Loucy (cell line): ENCODE measurements at regions not wholly inside any gene's neighbourhood (a gene's known extent, or its start where the extent isn't known, plus 50 kb on each side); places are given as distances from the start of the nearest gene placed in this dataset.

Experiments used
- H2AFZ ChIP-seq: fragments of 200-600 bp; sonication (generic); 2 replicates; pipeline ENCODE4 v1.6.0; 2016; ENCODE audit warnings: antibody characterized with exemption, mild to moderate bottlenecking, low read length, moderate library complexity
- H3F3A ChIP-seq: fragments of 200-600 bp; 2 replicates; pipeline ENCODE4 v1.6.0; 2016; ENCODE audit warnings: antibody characterized with exemption, low read depth, mild to moderate bottlenecking
- H3K27me3 ChIP-seq: fragments of 200-600 bp; sonication (generic); 2 replicates; pipeline ENCODE4 v1.6.1; 2014; ENCODE audit warnings: low read length, mild to moderate bottlenecking; ENCODE audit not compliant: insufficient read depth, poor library complexity, severe bottlenecking
- H3K36me3 ChIP-seq: fragments of 200-600 bp; sonication (generic); 2 replicates; pipeline ENCODE4 v1.6.1; 2016; ENCODE audit warnings: low read length; ENCODE audit not compliant: insufficient read depth
- H3K4me1 ChIP-seq: fragments of 200-600 bp; sonication (generic); 2 replicates; pipeline ENCODE4 v1.5.1; 2014; ENCODE audit warnings: low read length, mild to moderate bottlenecking; ENCODE audit not compliant: insufficient read depth, poor library complexity, severe bottlenecking
- H3K4me2 ChIP-seq: fragments of 200-600 bp; sonication (generic); 2 replicates; pipeline ENCODE4 v1.6.0; 2014; ENCODE audit warnings: antibody characterized with exemption, low read length, low read depth, mild to moderate bottlenecking; ENCODE audit not compliant: poor library complexity, severe bottlenecking
- H3K4me3 ChIP-seq: fragments of 200-600 bp; sonication (generic); 2 replicates; pipeline ENCODE4 v1.5.1; 2014; ENCODE audit warnings: low read length, mild to moderate bottlenecking, mixed read lengths; ENCODE audit not compliant: poor library complexity, severe bottlenecking
- H3K79me2 ChIP-seq: fragments of 200-600 bp; sonication (generic); 2 replicates; pipeline ENCODE4 v1.6.1; 2014; ENCODE audit warnings: low read length; ENCODE audit not compliant: insufficient read depth
- H3K9ac ChIP-seq: fragments of 200-600 bp; sonication (generic); 2 replicates; pipeline ENCODE4 v1.6.0; 2014; ENCODE audit warnings: mild to moderate bottlenecking, low read depth, low read length, moderate library complexity; ENCODE audit not compliant: poor library complexity, severe bottlenecking
- H3K9me2 ChIP-seq: fragments of 200-600 bp; sonication (generic); replicated peaks from 2 replicates; pipeline ENCODE4 v1.6.1; 2016; ENCODE audit warnings: low read depth, low read length, mixed read lengths
- H3K9me3 ChIP-seq: fragments of 200-600 bp; sonication (generic); 2 replicates; pipeline ENCODE4 v1.6.1; 2014; ENCODE audit warnings: mild to moderate bottlenecking, antibody characterized with exemption, low read length, low read depth; ENCODE audit not compliant: insufficient read depth
- H4K20me1 ChIP-seq: fragments of 200-600 bp; sonication (generic); 2 replicates; pipeline ENCODE4 v1.6.0; 2014; ENCODE audit warnings: antibody characterized with exemption, low read length, mild to moderate bottlenecking; ENCODE audit not compliant: insufficient read depth, poor library complexity, severe bottlenecking
- CTCF ChIP-seq: fragments of 200-600 bp; sonication (generic); conservative IDR thresholded peaks from 2 replicates; pipeline ENCODE4 v1.5.1; 2014; ENCODE audit warnings: mild to moderate bottlenecking, antibody characterized with exemption, low read length
- EZH2phosphoT487 ChIP-seq: fragments of 200-600 bp; IDR thresholded peaks from 2 replicates; pipeline ENCODE4 v1.6.1; 2018; ENCODE audit warnings: antibody characterized with exemption, mild to moderate bottlenecking, moderate library complexity, borderline replicate concordance

GRCh38 chr18:43934781-43935471 lies 657.6 kb upstream of the SYT4 start:
- TF ChIP-seq CTCF, result no peak
- TF ChIP-seq EZH2phosphoT487, result no peak
- no peak overlapping the region for H3K4me2 ChIP-seq
- no peak overlapping the region for H2AFZ ChIP-seq

GRCh38 chr18:43936176-43936575 lies 658.9 kb upstream of the SYT4 start:
- Histone ChIP-seq H4K20me1 (no peaks in the 10 kb centered on the region), H3K9me2 (no peaks in the 10 kb centered on the region), H3K9ac (no peak overlapping the region), H3K9me3 (no peaks in the 10 kb centered on the region), H2AFZ (no peak overlapping the region), H3K79me2 (no peaks in the 10 kb centered on the region), H3K27me3 (no peaks in the 10 kb centered on the region), H3K4me1 (no peaks in the 10 kb centered on the region), H3K4me3 (no peak overlapping the region), H3K36me3 (no peaks in the 10 kb centered on the region), H3K4me2 (no peak overlapping the region), H3F3A (no peaks in the 10 kb centered on the region)
- TF ChIP-seq EZH2phosphoT487 (no peak), CTCF (no peak)

More at GRCh38 chr18:43934781-43935471, 657.6 kb upstream of the SYT4 start:
- Histone ChIP-seq H3K4me3 (no peak overlapping the region), H3K9me3 (no peaks in the 10 kb centered on the region), H4K20me1 (no peaks in the 10 kb centered on the region), H3K4me1 (no peaks in the 10 kb centered on the region), H3K9me2 (no peaks in the 10 kb centered on the region), H3K79me2 (no peaks in the 10 kb centered on the region), H3K27me3 (no peaks in the 10 kb centered on the region), H3F3A (no peaks in the 10 kb centered on the region), H3K9ac (no peak overlapping the region), H3K36me3 (no peaks in the 10 kb centered on the region)

- H3K4me1 ChIP-seq, result no peaks in the 10 kb centered on the region
- no peak overlapping the region for H3K4me3 ChIP-seq
- H2AFZ ChIP-seq, result no peak overlapping the region
- no peaks in the 10 kb centered on the region for H3K9me2 ChIP-seq
- H4K20me1 ChIP-seq, result no peaks in the 10 kb centered on the region
- no peaks in the 10 kb centered on the region for H3K79me2 ChIP-seq
- no peaks in the 10 kb centered on the region for H3F3A ChIP-seq
- TF ChIP-seq CTCF, result no peak
- no peak for TF ChIP-seq EZH2phosphoT487
- no peaks in the 10 kb centered on the region for H3K36me3 ChIP-seq
- no peak overlapping the region for H3K9ac ChIP-seq
- H3K27me3 ChIP-seq, result no peaks in the 10 kb centered on the region
- H3K4me2 ChIP-seq, result no peak overlapping the region
- H3K9me3 ChIP-seq, result no peaks in the 10 kb centered on the region
These were observed 672.0 kb upstream of the SYT4 start for GRCh38 chr18:43949291-43949690.
